ENCODE measurements at regions not wholly inside any gene's neighbourhood (a gene's known extent, or its start where the extent isn't known, plus 50 kb on each side); places are given as distances from the start of the nearest gene placed in this dataset.
"Not testable (repeated sequence)": the region's sequence is repeated elsewhere in the genome, so short reads cannot be mapped to it uniquely, and the experiment has no call there.

- Histone ChIP-seq H3K27me3 (no peaks in the 10 kb centered on the region), H3K4me1 (no peaks in the 10 kb centered on the region), H3K27ac (no peak overlapping the region), H3K4me3 (no peak overlapping the region), H3K9me3 (no peaks in the 10 kb centered on the region), H3K36me3 (no peaks in the 10 kb centered on the region)
- TF ChIP-seq POLR2A (IDR thresholded peaks at IDR 0.05) (no peak), CTCF (IDR thresholded peaks at IDR 0.05) (no peak)
- intact Hi-C loops (cut with DNase I) = no loop called here
- WGBS, 4 donors = 95 to 99% (median 98%) methylated on average over 29 to 43 of the region's 43 CpGs
- no peak for DNase-seq
- no peak for ATAC-seq
Observed at GRCh38 chr12:79993106-79993862, 58.4 kb upstream of the PPP1R12A start.

GRCh38 chr12:79991586-79991985 lies 56.7 kb upstream of the PPP1R12A start:
- ATAC-seq (no peak), DNase-seq (no peak)
- TF ChIP-seq POLR2A (IDR thresholded peaks at IDR 0.05) (no peak), CTCF (IDR thresholded peaks at IDR 0.05) (no peak)
- Histone ChIP-seq H3K27ac (peak overlapping the region in 1 of 12 donors; percentile 12), H3K36me3 (no peaks in the 10 kb centered on the region), H3K4me3 (no peak overlapping the region), H3K27me3 (no peaks in the 10 kb centered on the region), H3K9me3 (no peaks in the 10 kb centered on the region), H3K4me1 (no peaks in the 10 kb centered on the region)
- 80 to 87% (median 85%) methylated on average over 3 of the region's 3 CpGs for WGBS, 4 donors
- intact Hi-C loops (cut with DNase I) = no loop called here

GRCh38 chr12:79990509-79991338 lies 55.8 kb upstream of the PPP1R12A start:
- H3K4me3 ChIP-seq; H3K27ac ChIP-seq; H3K9me3 ChIP-seq; H3K36me3 ChIP-seq; DNase-seq; intact Hi-C loops (cut with DNase I); H3K4me1 ChIP-seq; ATAC-seq; H3K27me3 ChIP-seq: not testable (repeated sequence)
- 86 to 91% (median 88%) methylated on average over 10 of the region's 10 CpGs for WGBS, 4 donors

- Histone ChIP-seq H3K9me3 (no peaks in the 10 kb centered on the region), H3K4me3 (no peak overlapping the region), H3K27me3 (no peaks in the 10 kb centered on the region), H3K36me3 (no peaks in the 10 kb centered on the region), H3K27ac (no peak overlapping the region), H3K4me1 (peaks cover 0 to 4% (median 0%) of the 10 kb centered on the region in 12 donors)
- intact Hi-C loops (cut with DNase I) = no loop called here
- TF ChIP-seq CTCF (IDR thresholded peaks at IDR 0.05) (no peak), POLR2A (IDR thresholded peaks at IDR 0.05) (no peak)
- no peak for ATAC-seq
- no peak for DNase-seq
Observed at GRCh38 chr12:79988368-79988767, 53.5 kb upstream of the PPP1R12A start.
